ENCODE measurements at regions not wholly inside any gene's neighbourhood (a gene's known extent, or its start where the extent isn't known, plus 50 kb on each side); places are given as distances from the start of the nearest gene placed in this dataset.

DNA sequence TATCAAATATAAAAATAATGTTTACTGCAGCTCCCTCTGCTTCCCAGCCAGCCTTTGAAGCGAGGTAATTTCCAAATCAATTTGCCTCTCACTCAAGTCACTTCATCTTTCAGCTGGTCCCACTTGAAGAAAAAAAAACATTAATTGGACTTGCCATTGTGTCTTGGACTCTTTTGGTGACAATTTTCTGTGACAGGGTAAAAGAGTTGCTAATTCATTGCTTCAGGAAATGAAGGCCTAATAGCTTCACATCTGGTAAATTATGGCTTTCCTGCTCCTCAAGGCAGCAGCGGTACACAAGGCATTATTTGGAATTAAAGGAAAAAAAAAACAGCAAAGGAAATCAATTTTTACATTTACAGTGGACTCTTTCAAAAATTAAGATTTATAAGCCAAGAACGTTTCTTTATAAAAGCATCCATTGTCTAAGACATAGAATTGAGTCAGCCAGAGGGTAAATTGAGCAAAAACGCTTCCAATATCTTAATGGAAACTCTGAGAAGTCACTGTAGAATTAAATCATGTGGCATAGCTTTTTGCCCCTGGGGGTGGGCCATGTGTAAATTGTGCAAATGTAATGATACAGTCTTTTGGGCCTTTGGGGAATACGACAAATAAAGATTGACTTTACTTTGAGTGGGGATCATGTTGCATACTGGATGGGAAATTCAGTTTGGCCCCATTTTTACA lies 102.5 kb downstream of the LYPLAL1 start:
- no peaks in the 10 kb centered on the region for H3K9me3 ChIP-seq
- no peaks in the 10 kb centered on the region for H3K27me3 ChIP-seq
- no peak for DNase-seq
- H3K4me3 ChIP-seq: no peak overlapping the region
- no peaks in the 10 kb centered on the region; the same call in 1 of the 2 replicates for H3K36me3 ChIP-seq

GRCh38 chr1:219273088-219273686 lies 99.5 kb downstream of the LYPLAL1 start:
- Histone ChIP-seq H3K9me3 (no peaks in the 10 kb centered on the region), H3K36me3 (no peaks in the 10 kb centered on the region; the same call in 1 of the 2 replicates), H3K4me3 (no peak overlapping the region), H3K27me3 (no peaks in the 10 kb centered on the region)
- DNase-seq: no peak

DNA sequence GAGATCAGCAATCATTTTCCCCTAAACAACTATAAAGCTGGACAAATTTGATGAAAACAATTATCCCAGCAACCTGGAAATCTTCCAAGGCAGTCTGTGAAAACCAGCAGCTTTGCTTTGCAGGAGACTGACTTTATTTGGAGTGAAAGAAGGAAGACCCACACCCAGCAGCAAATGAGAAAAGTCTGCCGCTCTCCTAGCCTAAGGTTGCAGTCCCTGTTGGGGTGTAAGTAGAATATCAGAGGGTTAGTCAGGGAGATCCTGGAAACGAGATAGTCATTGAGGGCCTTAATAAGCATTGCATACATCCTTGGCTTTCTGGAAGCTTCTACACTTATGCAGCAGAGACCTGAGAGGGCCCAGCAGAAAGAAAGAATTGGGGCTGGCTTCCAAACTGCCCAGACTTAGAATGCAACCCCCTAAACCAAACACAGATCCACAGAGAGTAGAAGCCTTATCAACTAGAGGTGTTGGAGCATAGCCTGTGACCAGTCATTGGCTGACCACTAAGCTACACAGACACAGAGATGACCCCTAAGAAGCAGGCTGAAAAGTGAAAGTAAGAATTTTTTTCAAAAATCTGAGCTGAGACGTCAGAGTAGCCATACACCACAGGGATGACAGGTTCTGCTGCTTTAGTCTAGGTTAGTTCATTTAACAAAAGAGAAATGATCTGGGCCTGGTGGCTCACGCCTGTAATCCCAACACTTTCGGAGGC lies 98.3 kb downstream of the LYPLAL1 start:
- no peak for DNase-seq
- H3K4me3 ChIP-seq: no peak overlapping the region

DNA sequence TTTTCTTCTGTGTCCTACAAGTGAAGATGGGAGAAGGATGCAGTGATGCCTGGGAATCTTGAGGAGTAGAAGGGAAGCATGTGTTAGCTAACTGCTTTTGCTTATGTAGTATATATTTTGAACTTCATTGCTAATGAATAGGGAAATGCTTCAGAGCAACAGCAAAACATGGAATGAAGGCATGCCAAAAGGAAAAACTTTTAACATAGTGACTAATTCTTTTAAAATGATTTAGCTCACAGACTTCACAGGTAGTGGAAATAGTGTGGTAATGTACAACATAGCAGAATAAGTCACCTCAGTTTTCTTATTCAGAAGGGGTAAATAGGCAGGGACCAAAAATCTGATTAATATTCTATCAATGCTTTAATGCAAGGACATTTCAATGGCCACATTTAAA lies 95.5 kb downstream of the LYPLAL1 start:
- H3K9me3 ChIP-seq: no peaks in the 10 kb centered on the region
- no peaks in the 10 kb centered on the region for H3K27me3 ChIP-seq
- no peak overlapping the region for H3K4me3 ChIP-seq
- no peaks in the 10 kb centered on the region; the same call in 1 of the 2 replicates for H3K36me3 ChIP-seq
- no peak for DNase-seq

More for the DNA sequence above, 98.3 kb downstream of the LYPLAL1 start:
- H3K9me3 ChIP-seq: no peaks in the 10 kb centered on the region
- H3K27me3 ChIP-seq: no peaks in the 10 kb centered on the region
- H3K36me3 ChIP-seq: no peaks in the 10 kb centered on the region; the same call in 1 of the 2 replicates

DNA sequence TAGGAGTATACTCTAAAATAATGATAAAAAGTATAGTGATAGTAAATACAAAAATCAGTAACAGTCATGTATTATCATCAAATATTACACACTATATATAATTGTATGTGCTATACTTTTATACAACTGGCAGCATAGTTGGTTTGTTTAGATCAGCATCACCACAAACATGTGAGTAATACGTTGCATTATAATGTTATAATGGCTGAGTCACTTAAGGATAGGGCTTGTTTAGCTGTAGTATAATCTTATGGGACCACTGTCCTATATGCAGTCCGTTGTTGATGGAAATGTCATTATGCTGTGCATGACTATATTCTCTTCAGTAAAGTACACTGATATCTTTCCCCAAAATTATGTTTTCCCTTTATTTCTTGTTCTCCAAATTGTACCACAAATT lies 92.8 kb downstream of the LYPLAL1 start:
- no peak overlapping the region for H3K4me3 ChIP-seq
- H3K9me3 ChIP-seq: peaks cover 2% of the 10 kb centered on the region
- H3K36me3 ChIP-seq: no peaks in the 10 kb centered on the region
- no peak for DNase-seq
- no peaks in the 10 kb centered on the region for H3K27me3 ChIP-seq

- Histone ChIP-seq H3K9me3 (peaks cover 9% of the 10 kb centered on the region), H3K36me3 (no peaks in the 10 kb centered on the region), H3K4me3 (no peak overlapping the region), H3K27me3 (no peaks in the 10 kb centered on the region)
- DNase-seq: peak; percentile 36
These were observed 91.4 kb downstream of the LYPLAL1 start for GRCh38 chr1:219265026-219265515.

- Histone ChIP-seq H3K9me3 (peaks cover 9% of the 10 kb centered on the region), H3K4me3 (no peak overlapping the region), H3K27me3 (no peaks in the 10 kb centered on the region), H3K36me3 (no peaks in the 10 kb centered on the region)
- DNase-seq: peak; percentile 67
These were observed 90.9 kb downstream of the LYPLAL1 start for GRCh38 chr1:219264561-219264960.
